GM12878 (cell line): ENCODE measurements at regions not wholly inside any gene's neighbourhood (a gene's known extent, or its start where the extent isn't known, plus 50 kb on each side); places are given as distances from the start of the nearest gene placed in this dataset.

Experiments used
- ATAC-seq: fragments of 200-7000 bp; cut with Tn5 transposase; 3 replicates; pipeline ENCODE4 v1.9.1; 2020; ENCODE audit warnings: mild to moderate bottlenecking, moderate library complexity
- BruUV-seq: library from RNA; stranded (reverse); fragments of 400-500 nt; replicated peaks from 2 replicates; lab custom pipeline; 2021; lab: Mats Ljungman, UMichigan
- CTCF ChIA-PET: fragments of 300-600 bp; sonication (Branson Sonifier 250); formaldehyde crosslinking; extraction: SDS; loops from one replicate; lab custom pipeline; 2021; ENCODE audit warnings: inconsistent platforms; lab: Yijun Ruan, JAX
- POLR2A ChIA-PET: fragments of 350-600 bp; formaldehyde crosslinking; extraction: SDS; loops from one replicate; lab custom pipeline; 2021; ENCODE audit warnings: inconsistent platforms; lab: Charles Lee
- RAD21 ChIA-PET: fragments of 300-600 bp; sonication (Branson Sonifier 250); formaldehyde crosslinking; loops from one replicate; lab custom pipeline; 2023; ENCODE audit warnings: antibody characterized with exemption; ENCODE audit not compliant: unreplicated experiment; lab: Charles Lee
- SMC1A ChIA-PET: fragments of 300-600 bp; sonication (Branson Sonifier 250); formaldehyde crosslinking; loops from one replicate; lab custom pipeline; 2023; ENCODE audit not compliant: unreplicated experiment, uncharacterized antibody; lab: Charles Lee
- DNase-seq: peaks from one replicate; pipeline ENCODE4 v3.0.0-alpha.2; 2011; ENCODE audit warnings: low read depth, low spot score
- FAIRE-seq: peaks from 3 replicates; lab custom pipeline; 2011; peaks lifted over from hg19 to GRCh38; lab: Jason Lieb, UNC
- H2AFZ ChIP-seq: 2 replicates; pipeline ENCODE4 v1.6.0; 2011; ENCODE audit warnings: low read depth, low read length, control low read depth; ENCODE audit not compliant: control insufficient read depth
- H3K27ac ChIP-seq: 2 replicates; pipeline ENCODE4 v1.5.1; 2011; ENCODE audit warnings: control low read depth; ENCODE audit not compliant: control insufficient read depth, insufficient read depth
- H3K27me3 ChIP-seq, 2 experiments: replicated peaks in 1 of 2; 2 replicates each; pipeline versions ENCODE4 v1.6.0 to v1.6.1; 2011; ENCODE audit warnings: low read length in 1 of 2; ENCODE audit not compliant: control insufficient read depth in 2 of 2, insufficient read depth in 2 of 2
- H3K36me3 ChIP-seq, 2 experiments: 2 replicates each; pipeline ENCODE4 v1.5.1; 2011; ENCODE audit warnings: low read length in 1 of 2; ENCODE audit not compliant: control insufficient read depth in 2 of 2, insufficient read depth in 2 of 2
- H3K4me1 ChIP-seq: 2 replicates; pipeline ENCODE4 v1.6.1; 2011; ENCODE audit warnings: mild to moderate bottlenecking, low read length, moderate library complexity, mixed read lengths; ENCODE audit not compliant: control insufficient read depth, insufficient read depth
- H3K4me2 ChIP-seq: 2 replicates; pipeline ENCODE4 v1.6.0; 2011; ENCODE audit warnings: control low read depth; ENCODE audit not compliant: control insufficient read depth, insufficient read depth
- H3K4me3 ChIP-seq: fragments of 200-600 bp; sonication (generic); 2 replicates; pipeline ENCODE4 v1.5.1; 2016
- H3K79me2 ChIP-seq: 2 replicates; pipeline ENCODE4 v1.6.0; 2011; ENCODE audit warnings: low read length; ENCODE audit not compliant: control insufficient read depth, insufficient read depth
- H3K9ac ChIP-seq: 2 replicates; pipeline ENCODE4 v1.8.0; 2011; ENCODE audit warnings: low read length, control low read depth, mixed read lengths; ENCODE audit not compliant: control insufficient read depth, insufficient read depth
- H3K9me3 ChIP-seq: replicated peaks from 3 replicates; pipeline ENCODE4 v1.5.1; 2011; ENCODE audit warnings: mild to moderate bottlenecking, low read length; ENCODE audit not compliant: control insufficient read depth, insufficient read depth
- H4K20me1 ChIP-seq: 2 replicates; pipeline ENCODE4 v1.6.0; 2011; ENCODE audit not compliant: control insufficient read depth, insufficient read depth
- BCL11A ChIP-seq: IDR thresholded peaks from 2 replicates; pipeline ENCODE4 v1.6.1; 2011; ENCODE audit warnings: low read depth, low read length
- CEBPB ChIP-seq, 2 experiments: fragments of 150-350 bp in 1 of 2; IDR thresholded peaks; 2 replicates each; pipeline ENCODE4 v1.6.1; 2012 to 2014; ENCODE audit warnings: low read depth in 2 of 2, low read length in 2 of 2, borderline replicate concordance in 1 of 2, inconsistent platforms in 1 of 2
- CHD1 ChIP-seq: IDR thresholded peaks from 2 replicates; pipeline ENCODE4 v1.6.1; 2012; ENCODE audit warnings: low read depth, low read length, improper control_type of control experiment
- CHD4 ChIP-seq: fragments of 200-600 bp; sonication (generic); IDR thresholded peaks from 2 replicates; pipeline ENCODE4 v1.6.1; 2016; ENCODE audit warnings: mild to moderate bottlenecking
- CREM ChIP-seq: IDR thresholded peaks from 2 replicates; pipeline ENCODE4 v1.6.1; 2014; ENCODE audit warnings: antibody characterized with exemption, low read depth
- DPF2 ChIP-seq: fragments of 450-650 bp; IDR thresholded peaks from 2 replicates; pipeline ENCODE4 v1.6.1; 2017; ENCODE audit warnings: mild to moderate bottlenecking
- HDAC6 ChIP-seq: fragments of 200-600 bp; sonication (generic); IDR thresholded peaks from one replicate; pipeline ENCODE4 v1.8.0; 2017; ENCODE audit warnings: antibody characterized with exemption; ENCODE audit not compliant: unreplicated experiment
- MTA3 ChIP-seq: IDR thresholded peaks from 2 replicates; pipeline ENCODE4 v1.6.1; 2012; ENCODE audit warnings: low read length, inconsistent platforms, borderline replicate concordance
- NR2C2 ChIP-seq: IDR thresholded peaks from 2 replicates; pipeline ENCODE4 v1.6.1; 2011; ENCODE audit warnings: borderline replicate concordance, low read depth; ENCODE audit not compliant: control insufficient read depth, insufficient read length
- SREBF2 ChIP-seq: IDR thresholded peaks from 2 replicates; pipeline ENCODE4 v1.6.1; 2012; ENCODE audit warnings: mild to moderate bottlenecking, low read length
- TARDBP ChIP-seq: IDR thresholded peaks from 2 replicates; pipeline ENCODE4 v1.6.1; 2016; ENCODE audit warnings: borderline replicate concordance
- WGBS: methylation state at CpG from one replicate; pipeline ENCODE4 v1.1.6; 2016; ENCODE audit warnings: low lambda C conversion rate; ENCODE audit not compliant: insufficient replicate concordance, insufficient coverage; ENCODE audit errors: missing lambda C conversion rate; 5-methylcytosine and 5-hydroxymethylcytosine counted together
- in situ Hi-C: fragments of 300-500 bp; cut with MboI; formaldehyde crosslinking; loops from 9 replicates; pipeline ENCODE4 v1.14.3; 2018; ENCODE audit warnings: mixed read lengths
- intact Hi-C: fragments of 100-400 bp; cut with micrococcal nuclease; formaldehyde crosslinking; loops from one replicate; pipeline ENCODE4 v1.14.2; 2022; ENCODE audit not compliant: unreplicated experiment
- TF ChIP-seq, protein P1 (sequence below): IDR thresholded peaks from 2 replicates; pipeline ENCODE4 v1.6.1; 2011; ENCODE audit warnings: borderline replicate concordance, low read depth, mild to moderate bottlenecking, moderate library complexity, mixed read lengths, low read length; ENCODE audit not compliant: insufficient read depth; ENCODE audit errors: extremely low read length
- TF ChIP-seq, protein P2 (sequence below): fragments of 150-350 bp; IDR thresholded peaks from 2 replicates; pipeline ENCODE4 v1.6.1; 2016; ENCODE audit warnings: low read depth, low read length

DNA sequence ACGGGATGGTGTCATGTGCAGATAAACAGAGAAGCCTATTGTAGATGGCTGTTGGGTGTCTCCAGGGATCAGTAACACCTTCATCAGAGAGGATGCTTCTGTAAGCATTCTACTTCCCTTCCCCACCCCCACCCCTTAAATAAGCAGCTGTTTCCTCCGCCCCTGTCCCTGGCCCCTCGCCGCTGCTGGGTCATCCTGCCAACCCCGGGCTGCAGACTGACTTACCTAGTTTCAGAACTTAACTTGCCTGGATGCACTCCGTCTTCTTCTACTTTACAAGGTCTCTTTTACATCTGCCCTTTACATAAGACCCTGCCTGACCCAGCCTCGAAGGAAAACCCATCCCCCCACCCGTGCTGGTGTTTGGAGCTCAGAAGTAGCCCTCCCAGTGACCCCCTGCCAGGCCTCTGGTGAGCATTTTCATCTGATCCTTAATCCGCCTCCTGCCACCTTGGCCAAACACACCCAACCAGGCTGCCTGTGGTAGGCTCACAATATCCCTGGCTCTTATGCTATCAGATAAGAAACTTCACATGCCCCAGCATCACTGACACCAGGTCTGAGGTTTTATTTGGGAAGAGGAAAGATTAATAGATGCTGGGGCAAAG lies 103.0 kb upstream of the HES1 start:
- CTCF ChIA-PET: no interaction called here
- no peak overlapping the region for H3K4me3 ChIP-seq
- intact Hi-C loops: no loop called here

DNA sequence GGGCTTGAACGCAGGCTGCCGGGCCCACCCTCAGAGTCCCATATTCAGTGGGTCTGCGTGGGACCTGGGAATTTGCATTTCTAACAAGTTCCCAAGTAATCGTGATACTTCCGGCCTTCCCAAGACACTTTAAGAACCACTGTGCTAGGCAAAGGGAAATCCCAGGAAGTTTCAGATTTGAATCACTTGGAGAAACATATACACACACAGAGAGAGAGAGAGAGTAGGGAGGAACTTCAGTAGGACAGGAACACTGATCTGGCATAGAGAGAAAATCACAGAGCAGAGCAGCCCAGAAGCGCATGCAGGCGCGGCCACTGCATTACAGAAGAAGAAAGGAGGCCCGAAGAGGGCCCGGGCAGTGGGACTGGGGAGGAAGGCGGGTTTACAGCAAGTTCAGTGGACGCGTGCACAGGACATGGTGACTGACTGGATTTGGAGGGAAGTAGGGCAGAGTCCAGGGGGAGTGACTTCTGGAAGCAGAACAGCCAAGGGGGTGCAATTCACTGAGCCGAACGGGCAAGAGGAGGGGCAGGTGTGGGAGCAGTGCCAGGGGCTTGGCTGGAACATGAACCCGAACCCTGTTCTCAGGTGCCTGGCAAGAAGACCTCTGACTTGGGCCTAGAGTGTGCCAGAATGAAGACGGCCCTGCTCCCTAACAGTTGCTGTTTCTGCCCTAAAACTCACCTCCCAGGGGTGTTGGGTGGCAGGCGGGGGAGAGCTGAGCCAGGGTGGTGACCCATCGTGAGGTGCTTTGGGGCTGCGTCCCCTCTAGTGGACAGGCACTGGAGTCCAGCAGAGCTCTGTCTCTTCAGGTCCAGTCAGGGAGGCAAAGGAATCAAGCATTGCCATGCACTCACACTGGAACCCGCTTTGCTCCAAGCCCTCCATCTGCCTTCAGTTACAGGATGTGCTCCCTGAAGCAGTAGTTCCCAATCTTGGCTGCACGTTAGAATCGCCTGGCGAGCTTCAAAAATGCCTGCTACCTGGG lies 101.3 kb upstream of the HES1 start:
- in situ Hi-C loops: no loop called here
- DNase-seq (no peak), FAIRE-seq (no peak), ATAC-seq (no peak)
- intact Hi-C loops: no loop called here
- POLR2A ChIA-PET: no interaction called here
- Histone ChIP-seq H3K27me3 (peaks cover 0 to 1% of the 10 kb centered on the region in 2 experiments; a peak in 1 of 4 replicates), H3K36me3 (no peaks in the 10 kb centered on the region), H3K9me3 (no peaks in the 10 kb centered on the region), H3K4me2 (no peak overlapping the region), H3K27ac (no peak overlapping the region), H4K20me1 (no peaks in the 10 kb centered on the region), H3K4me3 (no peak overlapping the region), H3K4me1 (no peaks in the 10 kb centered on the region), H2AFZ (no peak overlapping the region), H3K79me2 (no peaks in the 10 kb centered on the region), H3K9ac (no peak overlapping the region)
- BruUV-seq: no TSS peak
- 85% methylated on average over 23 of the region's 24 CpGs for WGBS
- CTCF ChIA-PET: no interaction called here
- SMC1A ChIA-PET: no interaction called here
- RAD21 ChIA-PET: no interaction called here
- no peak for TF ChIP-seq CHD1
- no peak for TF ChIP-seq CEBPB (IDR thresholded peaks at IDR 0.05; ENCODE audit: borderline replicate concordance in 1 of 2, low read depth in 2 of 2, low read length in 2 of 2)
- no peak for TF ChIP-seq DPF2
- no peak for TF ChIP-seq SREBF2
- no peak for TF ChIP-seq HDAC6
- no peak for TF ChIP-seq BCL11A
- TF ChIP-seq, protein P1, sequence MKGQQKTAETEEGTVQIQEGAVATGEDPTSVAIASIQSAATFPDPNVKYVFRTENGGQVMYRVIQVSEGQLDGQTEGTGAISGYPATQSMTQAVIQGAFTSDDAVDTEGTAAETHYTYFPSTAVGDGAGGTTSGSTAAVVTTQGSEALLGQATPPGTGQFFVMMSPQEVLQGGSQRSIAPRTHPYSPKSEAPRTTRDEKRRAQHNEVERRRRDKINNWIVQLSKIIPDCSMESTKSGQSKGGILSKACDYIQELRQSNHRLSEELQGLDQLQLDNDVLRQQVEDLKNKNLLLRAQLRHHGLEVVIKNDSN: no peak
- no peak for TF ChIP-seq MTA3
- no peak for TF ChIP-seq NR2C2
- TF ChIP-seq, protein P2, sequence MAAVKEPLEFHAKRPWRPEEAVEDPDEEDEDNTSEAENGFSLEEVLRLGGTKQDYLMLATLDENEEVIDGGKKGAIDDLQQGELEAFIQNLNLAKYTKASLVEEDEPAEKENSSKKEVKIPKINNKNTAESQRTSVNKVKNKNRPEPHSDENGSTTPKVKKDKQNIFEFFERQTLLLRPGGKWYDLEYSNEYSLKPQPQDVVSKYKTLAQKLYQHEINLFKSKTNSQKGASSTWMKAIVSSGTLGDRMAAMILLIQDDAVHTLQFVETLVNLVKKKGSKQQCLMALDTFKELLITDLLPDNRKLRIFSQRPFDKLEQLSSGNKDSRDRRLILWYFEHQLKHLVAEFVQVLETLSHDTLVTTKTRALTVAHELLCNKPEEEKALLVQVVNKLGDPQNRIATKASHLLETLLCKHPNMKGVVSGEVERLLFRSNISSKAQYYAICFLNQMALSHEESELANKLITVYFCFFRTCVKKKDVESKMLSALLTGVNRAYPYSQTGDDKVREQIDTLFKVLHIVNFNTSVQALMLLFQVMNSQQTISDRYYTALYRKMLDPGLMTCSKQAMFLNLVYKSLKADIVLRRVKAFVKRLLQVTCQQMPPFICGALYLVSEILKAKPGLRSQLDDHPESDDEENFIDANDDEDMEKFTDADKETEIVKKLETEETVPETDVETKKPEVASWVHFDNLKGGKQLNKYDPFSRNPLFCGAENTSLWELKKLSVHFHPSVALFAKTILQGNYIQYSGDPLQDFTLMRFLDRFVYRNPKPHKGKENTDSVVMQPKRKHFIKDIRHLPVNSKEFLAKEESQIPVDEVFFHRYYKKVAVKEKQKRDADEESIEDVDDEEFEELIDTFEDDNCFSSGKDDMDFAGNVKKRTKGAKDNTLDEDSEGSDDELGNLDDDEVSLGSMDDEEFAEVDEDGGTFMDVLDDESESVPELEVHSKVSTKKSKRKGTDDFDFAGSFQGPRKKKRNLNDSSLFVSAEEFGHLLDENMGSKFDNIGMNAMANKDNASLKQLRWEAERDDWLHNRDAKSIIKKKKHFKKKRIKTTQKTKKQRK: no peak
- no peak for TF ChIP-seq CREM

More for the DNA sequence above, 103.0 kb upstream of the HES1 start:
- 23% methylated on average over 8 of the region's 9 CpGs for WGBS
- TF ChIP-seq TARDBP (no peak), CHD4 (no peak)
- TF ChIP-seq, all 136 proteins: peak for 0
- no peak overlapping the region for H3K27ac ChIP-seq
- no peak for FAIRE-seq
- no peak overlapping the region for H2AFZ ChIP-seq
- no peaks in the 10 kb centered on the region for H3K36me3 ChIP-seq
- ChIA-PET RAD21 (interaction anchor here (0.8 kb wide), 1 partner anchor 207 kb away, joined by 3 read pairs; no protein-coding TSS in a partner anchor), POLR2A (no interaction called here), SMC1A (no interaction called here)
- no peak for DNase-seq
- H3K4me1 ChIP-seq: no peaks in the 10 kb centered on the region
- in situ Hi-C loops: no loop called here
- no peak overlapping the region for H3K4me2 ChIP-seq
- no TSS peak for BruUV-seq
- H3K9me3 ChIP-seq: no peaks in the 10 kb centered on the region
- H4K20me1 ChIP-seq: no peaks in the 10 kb centered on the region
- peaks cover 0 to 1% of the 10 kb centered on the region in 2 experiments; a peak in 1 of 4 replicates for H3K27me3 ChIP-seq
- H3K9ac ChIP-seq: no peak overlapping the region
- ATAC-seq: no peak
- no peaks in the 10 kb centered on the region for H3K79me2 ChIP-seq
